Mesodermal cell (in vitro differentiated cells): ENCODE measurements at regions not wholly inside any gene's neighbourhood (a gene's known extent, or its start where the extent isn't known, plus 50 kb on each side); places are given as distances from the start of the nearest gene placed in this dataset.
"Not testable (repeated sequence)": the region's sequence is repeated elsewhere in the genome, so short reads cannot be mapped to it uniquely, and the experiment has no call there.

ENCODE experiments used
- H3K27ac ChIP-seq: 2 replicates; pipeline ENCODE4 v1.7.0; 2013; ENCODE audit warnings: mild to moderate bottlenecking, low read depth, low read length, moderate library complexity; ENCODE audit not compliant: severe bottlenecking
- H3K36me3 ChIP-seq: 2 replicates; pipeline ENCODE4 v1.7.1; 2013; ENCODE audit warnings: mild to moderate bottlenecking, low read length, moderate library complexity; ENCODE audit not compliant: control insufficient read depth, insufficient read depth
- H3K4me1 ChIP-seq: one replicate; pipeline ENCODE4 v1.7.1; 2013; ENCODE audit warnings: mild to moderate bottlenecking, low read length; ENCODE audit not compliant: insufficient read depth, control insufficient read depth, poor library complexity, severe bottlenecking
- H3K4me3 ChIP-seq: 2 replicates; pipeline ENCODE4 v1.7.0; 2013; ENCODE audit warnings: low read length, control low read depth, mild to moderate bottlenecking; ENCODE audit not compliant: insufficient read depth, poor library complexity, severe bottlenecking; ENCODE audit errors: extremely low read depth
- H3K9me3 ChIP-seq: 2 replicates; pipeline ENCODE4 v1.7.1; 2013; ENCODE audit warnings: mild to moderate bottlenecking, low read length, moderate library complexity; ENCODE audit not compliant: control insufficient read depth
- WGBS, 2 experiments: methylation state at CpG; one replicate each; pipeline ENCODE4 v1.1.5; 2013; ENCODE audit warnings: missing lambda C conversion rate in 2 of 2; ENCODE audit not compliant: insufficient coverage in 2 of 2; 5-methylcytosine and 5-hydroxymethylcytosine counted together

GRCh38 chr11:119586181-119586580 lies 142.8 kb downstream of the NECTIN1 start:
- no peak overlapping the region for H3K4me3 ChIP-seq
- 88 to 89% methylated on average over 3 of the region's 6 CpGs for WGBS, 2 experiments
- H3K9me3 ChIP-seq = no peaks in the 10 kb centered on the region
- no peak overlapping the region for H3K27ac ChIP-seq
- H3K4me1 ChIP-seq = no peaks in the 10 kb centered on the region
- H3K36me3 ChIP-seq = no peaks in the 10 kb centered on the region

- 11 to 14% methylated on average over 26 to 37 of the region's 38 CpGs for WGBS, 2 experiments
- no peak overlapping the region for H3K27ac ChIP-seq
Observed at GRCh38 chr11:119585043-119585781, 143.8 kb downstream of the NECTIN1 start.

GRCh38 chr11:119584193-119585042 lies 144.6 kb downstream of the NECTIN1 start:
- H3K36me3 ChIP-seq = no peaks in the 10 kb centered on the region
- H3K4me1 ChIP-seq = no peaks in the 10 kb centered on the region
- WGBS, 2 experiments = 0 to 2% methylated on average over 22 to 49 of the region's 56 CpGs
- peak overlapping the region; percentile 46 for H3K4me3 ChIP-seq
- peaks cover 7% of the 10 kb centered on the region for H3K9me3 ChIP-seq
- H3K27ac ChIP-seq = peak overlapping the region; percentile 53

More at GRCh38 chr11:119585043-119585781, 143.8 kb downstream of the NECTIN1 start:
- H3K9me3 ChIP-seq = peaks cover 5% of the 10 kb centered on the region
- peak overlapping the region; percentile 46 for H3K4me3 ChIP-seq
- H3K4me1 ChIP-seq = no peaks in the 10 kb centered on the region
- no peaks in the 10 kb centered on the region for H3K36me3 ChIP-seq

DNA sequence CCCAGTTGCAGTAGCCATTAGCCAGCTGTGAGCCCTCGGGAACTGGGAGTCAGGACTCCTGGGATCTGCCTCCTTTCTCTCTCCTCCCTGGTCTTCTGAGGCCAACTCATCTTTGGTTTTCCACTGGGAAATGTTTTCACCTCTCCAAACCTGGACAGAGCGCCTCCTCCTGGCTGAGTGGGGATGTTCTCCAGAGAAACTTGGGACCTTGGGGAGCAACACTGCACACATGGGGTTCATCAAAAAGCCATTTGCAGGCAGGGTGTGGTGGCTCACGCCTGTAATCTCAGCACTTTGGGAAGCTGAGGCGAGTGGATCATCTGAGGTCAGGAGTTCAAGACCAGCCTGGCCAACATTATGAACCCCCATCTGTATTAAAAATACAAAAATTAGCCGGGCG lies 145.4 kb downstream of the NECTIN1 start:
- Histone ChIP-seq H3K4me1 (no peaks in the 10 kb centered on the region), H3K9me3 (peaks cover 7% of the 10 kb centered on the region), H3K4me3 (no peak overlapping the region), H3K36me3 (no peaks in the 10 kb centered on the region), H3K27ac (no peak overlapping the region)
- WGBS, 2 experiments = 82 to 93% methylated on average over 4 to 6 of the region's 6 CpGs

- H3K36me3 ChIP-seq, H3K9me3 ChIP-seq, H3K27ac ChIP-seq, H3K4me1 ChIP-seq, H3K4me3 ChIP-seq: not testable (repeated sequence)
- WGBS, 2 experiments = 87 to 100% methylated on average over 3 of the region's 3 CpGs
Observed at GRCh38 chr11:119581396-119581795, 147.6 kb downstream of the NECTIN1 start.

DNA sequence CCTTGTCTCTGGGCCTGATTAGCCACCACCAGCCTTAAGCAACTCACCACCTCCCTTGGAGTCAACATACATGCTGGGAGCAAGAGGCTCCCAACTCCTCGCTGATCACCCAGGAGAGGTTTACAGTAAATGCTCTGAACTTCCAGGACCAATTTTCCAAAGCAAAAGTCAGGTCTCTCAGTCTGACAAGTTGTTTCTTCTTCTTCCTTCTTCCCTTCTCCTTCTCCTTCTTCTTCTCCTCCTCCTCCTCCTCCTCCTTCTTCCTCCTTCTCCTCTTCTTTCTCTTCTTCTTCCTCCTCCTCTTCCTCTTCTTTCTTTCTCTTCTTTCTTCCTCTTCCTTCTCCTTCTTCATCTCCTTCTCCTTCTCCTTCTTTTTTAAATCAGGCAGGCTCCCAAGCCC lies 148.2 kb downstream of the NECTIN1 start:
- H3K27ac ChIP-seq = no peak overlapping the region
- WGBS, 2 experiments = 92 to 100% methylated on average over 1 of the region's 1 CpG
- H3K36me3 ChIP-seq = no peaks in the 10 kb centered on the region
- no peaks in the 10 kb centered on the region for H3K4me1 ChIP-seq
- H3K4me3 ChIP-seq = no peak overlapping the region
- H3K9me3 ChIP-seq = peaks cover 7% of the 10 kb centered on the region

DNA sequence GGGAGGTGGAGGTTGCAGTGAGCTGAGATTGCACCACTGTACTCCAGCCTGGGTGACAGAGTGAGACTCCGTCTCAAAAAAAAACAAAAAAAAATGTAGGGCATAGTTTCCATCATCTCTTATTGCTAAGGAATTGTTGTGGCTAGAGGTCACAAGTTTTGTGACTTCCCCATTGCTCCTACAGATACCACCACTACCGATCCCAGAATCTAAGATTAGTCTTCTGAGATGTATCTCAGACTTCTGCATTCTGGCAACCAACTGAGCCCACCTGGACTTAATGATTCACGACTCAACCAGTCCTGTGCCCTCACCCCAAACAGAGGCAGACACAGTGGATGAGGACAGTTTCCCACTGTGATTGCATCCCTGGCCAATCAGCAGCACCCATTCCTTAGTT lies 148.9 kb downstream of the NECTIN1 start:
- Histone ChIP-seq H3K27ac (no peak overlapping the region), H3K4me1 (no peaks in the 10 kb centered on the region), H3K36me3 (no peaks in the 10 kb centered on the region), H3K9me3 (peaks cover 7% of the 10 kb centered on the region), H3K4me3 (no peak overlapping the region)
- 81 to 93% methylated on average over 2 of the region's 3 CpGs for WGBS, 2 experiments

- 89 to 95% methylated on average over 4 to 11 of the region's 11 CpGs for WGBS, 2 experiments
- H3K9me3 ChIP-seq = peaks cover 7% of the 10 kb centered on the region
- no peak overlapping the region for H3K4me3 ChIP-seq
- no peak overlapping the region for H3K27ac ChIP-seq
- H3K36me3 ChIP-seq = no peaks in the 10 kb centered on the region
- H3K4me1 ChIP-seq = no peaks in the 10 kb centered on the region
Observed at GRCh38 chr11:119578521-119579191, 150.3 kb downstream of the NECTIN1 start.

- Histone ChIP-seq H3K4me3 (no peak overlapping the region), H3K27ac (no peak overlapping the region), H3K9me3 (no peaks in the 10 kb centered on the region), H3K4me1 (peaks cover 2% of the 10 kb centered on the region), H3K36me3 (no peaks in the 10 kb centered on the region)
- 94% methylated on average over 1 of the region's 1 CpG; no CpG with 5 or more reads in 1 of the 2 experiments for WGBS, 2 experiments
Observed at GRCh38 chr11:119573858-119574257, 150.9 kb upstream of the THY1 start.

DNA sequence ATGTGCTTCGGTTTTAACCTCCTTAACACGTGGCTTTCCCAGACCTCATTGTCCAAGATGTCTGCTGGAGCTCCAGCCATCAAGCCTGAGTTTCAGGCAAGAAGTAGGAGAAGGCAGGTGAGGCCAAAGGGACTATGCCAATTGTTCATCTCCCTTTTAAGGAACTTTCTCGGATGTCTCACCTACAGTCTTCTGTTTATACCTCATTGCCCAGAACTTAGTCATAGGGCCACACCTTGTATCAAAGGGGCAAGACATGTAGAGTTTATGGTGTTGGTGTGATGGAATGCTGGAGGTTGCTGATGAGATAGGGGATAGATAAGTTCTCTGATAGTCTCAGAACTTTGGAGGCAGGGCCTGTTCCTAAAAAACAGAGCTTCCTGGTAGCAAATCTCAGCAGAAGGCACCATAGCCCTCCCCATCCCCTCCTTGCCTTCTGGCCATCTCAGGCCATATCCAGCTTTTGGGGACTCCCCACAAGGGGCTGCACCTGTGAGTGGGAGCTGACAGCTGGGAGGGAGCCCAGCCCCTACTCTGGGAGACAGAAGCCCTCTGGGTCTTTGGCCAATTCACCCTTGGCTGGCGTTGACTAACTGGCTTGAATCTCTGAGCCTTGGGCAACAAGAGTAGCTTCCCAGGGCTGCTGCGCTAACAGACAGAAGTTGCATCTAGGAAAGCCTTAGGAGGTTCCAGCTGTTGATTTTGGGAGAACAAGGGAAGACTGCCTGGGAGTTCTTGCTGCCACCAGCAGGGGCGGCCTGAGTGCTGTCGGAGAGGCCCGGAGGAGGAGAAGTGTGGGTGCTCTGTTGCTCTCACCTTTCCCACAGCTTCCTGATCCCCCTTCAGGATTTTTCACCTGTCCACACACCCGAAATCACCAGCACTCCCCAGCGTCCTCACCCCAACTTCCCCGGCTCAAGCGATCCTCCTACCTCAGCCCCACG lies 149.8 kb upstream of the THY1 start:
- Histone ChIP-seq H3K27ac (no peak overlapping the region), H3K36me3 (no peaks in the 10 kb centered on the region), H3K4me3 (no peak overlapping the region), H3K4me1 (peaks cover 5% of the 10 kb centered on the region), H3K9me3 (no peaks in the 10 kb centered on the region)
- WGBS, 2 experiments = 89 to 96% methylated on average over 9 to 10 of the region's 13 CpGs
